22Rv1 (cell line): ENCODE measurements at regions not wholly inside any gene's neighbourhood (a gene's known extent, or its start where the extent isn't known, plus 50 kb on each side); places are given as distances from the start of the nearest gene placed in this dataset.

Experiments
- ZFX ChIP-seq: fragments of 450-650 bp; IDR thresholded peaks from 2 replicates; pipeline ENCODE4 v1.6.1; 2017; ENCODE audit warnings: antibody characterized with exemption, borderline replicate concordance
- TF ChIP-seq, protein P1 (sequence below): fragments of 450-650 bp; IDR thresholded peaks from 2 replicates; pipeline ENCODE4 v1.5.1; 2017; ENCODE audit warnings: mild to moderate bottlenecking

- TF ChIP-seq, protein P1, sequence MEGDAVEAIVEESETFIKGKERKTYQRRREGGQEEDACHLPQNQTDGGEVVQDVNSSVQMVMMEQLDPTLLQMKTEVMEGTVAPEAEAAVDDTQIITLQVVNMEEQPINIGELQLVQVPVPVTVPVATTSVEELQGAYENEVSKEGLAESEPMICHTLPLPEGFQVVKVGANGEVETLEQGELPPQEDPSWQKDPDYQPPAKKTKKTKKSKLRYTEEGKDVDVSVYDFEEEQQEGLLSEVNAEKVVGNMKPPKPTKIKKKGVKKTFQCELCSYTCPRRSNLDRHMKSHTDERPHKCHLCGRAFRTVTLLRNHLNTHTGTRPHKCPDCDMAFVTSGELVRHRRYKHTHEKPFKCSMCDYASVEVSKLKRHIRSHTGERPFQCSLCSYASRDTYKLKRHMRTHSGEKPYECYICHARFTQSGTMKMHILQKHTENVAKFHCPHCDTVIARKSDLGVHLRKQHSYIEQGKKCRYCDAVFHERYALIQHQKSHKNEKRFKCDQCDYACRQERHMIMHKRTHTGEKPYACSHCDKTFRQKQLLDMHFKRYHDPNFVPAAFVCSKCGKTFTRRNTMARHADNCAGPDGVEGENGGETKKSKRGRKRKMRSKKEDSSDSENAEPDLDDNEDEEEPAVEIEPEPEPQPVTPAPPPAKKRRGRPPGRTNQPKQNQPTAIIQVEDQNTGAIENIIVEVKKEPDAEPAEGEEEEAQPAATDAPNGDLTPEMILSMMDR = no peak
- no peak for TF ChIP-seq ZFX
Observed at GRCh38 chr7:25384788-25385505, 156.7 kb upstream of the NPVF start.
